ENCODE measurements at regions not wholly inside any gene's neighbourhood (a gene's known extent, or its start where the extent isn't known, plus 50 kb on each side); places are given as distances from the start of the nearest gene placed in this dataset.
"Not testable (repeated sequence)": the region's sequence is repeated elsewhere in the genome, so short reads cannot be mapped to it uniquely, and the experiment has no call there.

GRCh38 chr17:22229821-22230220 is 537.5 kb downstream of the KCNJ18 start:
- TF ChIP-seq, protein P1, sequence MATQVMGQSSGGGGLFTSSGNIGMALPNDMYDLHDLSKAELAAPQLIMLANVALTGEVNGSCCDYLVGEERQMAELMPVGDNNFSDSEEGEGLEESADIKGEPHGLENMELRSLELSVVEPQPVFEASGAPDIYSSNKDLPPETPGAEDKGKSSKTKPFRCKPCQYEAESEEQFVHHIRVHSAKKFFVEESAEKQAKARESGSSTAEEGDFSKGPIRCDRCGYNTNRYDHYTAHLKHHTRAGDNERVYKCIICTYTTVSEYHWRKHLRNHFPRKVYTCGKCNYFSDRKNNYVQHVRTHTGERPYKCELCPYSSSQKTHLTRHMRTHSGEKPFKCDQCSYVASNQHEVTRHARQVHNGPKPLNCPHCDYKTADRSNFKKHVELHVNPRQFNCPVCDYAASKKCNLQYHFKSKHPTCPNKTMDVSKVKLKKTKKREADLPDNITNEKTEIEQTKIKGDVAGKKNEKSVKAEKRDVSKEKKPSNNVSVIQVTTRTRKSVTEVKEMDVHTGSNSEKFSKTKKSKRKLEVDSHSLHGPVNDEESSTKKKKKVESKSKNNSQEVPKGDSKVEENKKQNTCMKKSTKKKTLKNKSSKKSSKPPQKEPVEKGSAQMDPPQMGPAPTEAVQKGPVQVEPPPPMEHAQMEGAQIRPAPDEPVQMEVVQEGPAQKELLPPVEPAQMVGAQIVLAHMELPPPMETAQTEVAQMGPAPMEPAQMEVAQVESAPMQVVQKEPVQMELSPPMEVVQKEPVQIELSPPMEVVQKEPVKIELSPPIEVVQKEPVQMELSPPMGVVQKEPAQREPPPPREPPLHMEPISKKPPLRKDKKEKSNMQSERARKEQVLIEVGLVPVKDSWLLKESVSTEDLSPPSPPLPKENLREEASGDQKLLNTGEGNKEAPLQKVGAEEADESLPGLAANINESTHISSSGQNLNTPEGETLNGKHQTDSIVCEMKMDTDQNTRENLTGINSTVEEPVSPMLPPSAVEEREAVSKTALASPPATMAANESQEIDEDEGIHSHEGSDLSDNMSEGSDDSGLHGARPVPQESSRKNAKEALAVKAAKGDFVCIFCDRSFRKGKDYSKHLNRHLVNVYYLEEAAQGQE (IDR thresholded peaks at IDR 0.05; ENCODE audit: insufficient read depth in 1 of 2, low read depth in 2 of 2, low read length in 1 of 2) = not testable (repeated sequence)
- TF ChIP-seq CTCF (IDR thresholded peaks at IDR 0.05); POLR2AphosphoS5 (IDR thresholded peaks at IDR 0.05; ENCODE audit: low read depth, low read length); SIN3A (IDR thresholded peaks at IDR 0.05; ENCODE audit: borderline replicate concordance, insufficient read depth, low read depth, low read length); TCF7L2 (IDR thresholded peaks at IDR 0.05; ENCODE audit: low read depth, low read length): not testable (repeated sequence)

Measured in Panc1 (cell line).